ENCODE measurements at regions not wholly inside any gene's neighbourhood (a gene's known extent, or its start where the extent isn't known, plus 50 kb on each side); places are given as distances from the start of the nearest gene placed in this dataset.

DNA sequence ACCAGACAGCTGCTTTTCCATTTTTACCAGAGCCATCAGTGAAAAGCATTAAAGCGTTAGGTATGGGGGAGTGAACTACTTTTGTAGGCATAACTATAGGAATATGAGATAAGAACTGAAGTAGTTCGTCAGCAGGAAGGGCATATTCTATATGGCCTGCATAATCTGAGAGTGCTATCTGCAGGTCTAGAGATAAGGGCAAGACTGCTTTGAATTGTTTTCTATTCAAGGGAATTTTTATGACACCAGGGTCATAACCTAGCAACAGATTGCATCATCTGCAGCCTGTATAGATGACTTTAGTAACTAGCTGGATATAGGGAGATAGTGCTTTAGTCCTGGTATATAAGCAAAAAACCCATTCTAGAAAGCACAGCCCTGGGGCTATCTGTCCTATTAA lies 437.3 kb upstream of the HTR1E start:
- TF ChIP-seq, protein P1, sequence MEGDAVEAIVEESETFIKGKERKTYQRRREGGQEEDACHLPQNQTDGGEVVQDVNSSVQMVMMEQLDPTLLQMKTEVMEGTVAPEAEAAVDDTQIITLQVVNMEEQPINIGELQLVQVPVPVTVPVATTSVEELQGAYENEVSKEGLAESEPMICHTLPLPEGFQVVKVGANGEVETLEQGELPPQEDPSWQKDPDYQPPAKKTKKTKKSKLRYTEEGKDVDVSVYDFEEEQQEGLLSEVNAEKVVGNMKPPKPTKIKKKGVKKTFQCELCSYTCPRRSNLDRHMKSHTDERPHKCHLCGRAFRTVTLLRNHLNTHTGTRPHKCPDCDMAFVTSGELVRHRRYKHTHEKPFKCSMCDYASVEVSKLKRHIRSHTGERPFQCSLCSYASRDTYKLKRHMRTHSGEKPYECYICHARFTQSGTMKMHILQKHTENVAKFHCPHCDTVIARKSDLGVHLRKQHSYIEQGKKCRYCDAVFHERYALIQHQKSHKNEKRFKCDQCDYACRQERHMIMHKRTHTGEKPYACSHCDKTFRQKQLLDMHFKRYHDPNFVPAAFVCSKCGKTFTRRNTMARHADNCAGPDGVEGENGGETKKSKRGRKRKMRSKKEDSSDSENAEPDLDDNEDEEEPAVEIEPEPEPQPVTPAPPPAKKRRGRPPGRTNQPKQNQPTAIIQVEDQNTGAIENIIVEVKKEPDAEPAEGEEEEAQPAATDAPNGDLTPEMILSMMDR (IDR thresholded peaks at IDR 0.05) = no peak
- TF ChIP-seq POLR2A (IDR thresholded peaks at IDR 0.05) = no peak
